Fibroblast of skin of scalp (primary cell): ENCODE measurements at regions not wholly inside any gene's neighbourhood (a gene's known extent, or its start where the extent isn't known, plus 50 kb on each side); places are given as distances from the start of the nearest gene placed in this dataset.
A peak's percentile ranks its signal among the peaks of the same experiment; 100 is the strongest.

ENCODE experiments used
- DNase-seq: peaks from one replicate; pipeline ENCODE4 v3.0.0-alpha.2; 2013

- DNase-seq: no peak
Observed at GRCh38 chr12:95607642-95608041, 56.4 kb upstream of the USP44 start.

- DNase-seq: no peak
Observed at GRCh38 chr12:95605875-95606274, 54.6 kb upstream of the USP44 start.

GRCh38 chr12:95605087-95605486 lies 53.8 kb upstream of the USP44 start:
- peak; percentile 61 for DNase-seq

GRCh38 chr12:95603351-95604145 lies 52.3 kb upstream of the USP44 start:
- no peak for DNase-seq

GRCh38 chr12:95601091-95601961 lies 50.0 kb upstream of the USP44 start:
- peak; percentile 31 for DNase-seq
